ENCODE measurements at regions not wholly inside any gene's neighbourhood (a gene's known extent, or its start where the extent isn't known, plus 50 kb on each side); places are given as distances from the start of the nearest gene placed in this dataset.

- CTCF ChIA-PET = no interaction called here
- no peak for FAIRE-seq
Observed at GRCh38 chr18:65081786-65082185, 669.0 kb upstream of the CDH7 start.

GRCh38 chr18:65073060-65073550, 677.7 kb upstream of the CDH7 start:
- ATAC-seq (no peak), DNase-seq (ENCODE audit: low read depth in 1 of 2, low spot score in 1 of 2) (no peak)
- POLR2A ChIA-PET = no interaction called here

More at GRCh38 chr18:65081786-65082185, 669.0 kb upstream of the CDH7 start:
- Histone ChIP-seq H3K4me1 (no peaks in the 10 kb centered on the region), H3K4me3 (no peak overlapping the region), H3K27ac (no peak overlapping the region), H3K4me2 (no peak overlapping the region), H3K9me3 (no peaks in the 10 kb centered on the region)
- WGBS (ENCODE audit: missing lambda C conversion rate) = 0% methylated on average over 3 of the region's 3 CpGs
- TF ChIP-seq ZSCAN20 (CRISPR knock-in tag; IDR thresholded peaks at IDR 0.05) (no peak), PHF8 (IDR thresholded peaks at IDR 0.05; ENCODE audit: borderline replicate concordance, low read depth) (no peak), NR3C1 (IDR thresholded peaks at IDR 0.05) (no peak), JUN (IDR thresholded peaks at IDR 0.05) (no peak), TP53 (CRISPR knock-in tag; IDR thresholded peaks at IDR 0.05) (no peak), RCOR1 (IDR thresholded peaks at IDR 0.05; ENCODE audit: low read depth, low read length) (no peak), E2F6 (IDR thresholded peaks at IDR 0.05; ENCODE audit: borderline replicate concordance, low read depth) (no peak), ATOH8 (CRISPR knock-in tag; IDR thresholded peaks at IDR 0.05; ENCODE audit: low read depth) (no peak), EP300 (IDR thresholded peaks at IDR 0.05) (no peak), EHF (CRISPR knock-in tag; IDR thresholded peaks at IDR 0.05) (no peak), NFE2L2 (conservative IDR thresholded peaks at IDR 0.05; ENCODE audit: low read length) (no peak), BCL3 (IDR thresholded peaks at IDR 0.05) (no peak), CHD2 (IDR thresholded peaks at IDR 0.05; ENCODE audit: low read length, partially characterized antibody) (no peak), RNF2 (IDR thresholded peaks at IDR 0.05; ENCODE audit: borderline replicate concordance, low read depth) (no peak), TFCP2L1 (CRISPR knock-in tag; IDR thresholded peaks at IDR 0.05) (no peak), HOXA7 (CRISPR knock-in tag; IDR thresholded peaks at IDR 0.05) (no peak), ZC3H11A (IDR thresholded peaks at IDR 0.05) (no peak), EHMT2 (IDR thresholded peaks at IDR 0.05; ENCODE audit: low read depth) (no peak), ELK1 (IDR thresholded peaks at IDR 0.05; ENCODE audit: low read depth, low read length) (no peak), GATA3 (IDR thresholded peaks at IDR 0.05; ENCODE audit: borderline replicate concordance) (no peak)
- DNase-seq (ENCODE audit: low read depth in 1 of 2, low spot score in 1 of 2) (no peak), ATAC-seq (no peak)
- POLR2A ChIA-PET = no interaction called here

More at GRCh38 chr18:65073060-65073550, 677.7 kb upstream of the CDH7 start:
- no peak for TF ChIP-seq RFX5 (IDR thresholded peaks at IDR 0.05)
- TF ChIP-seq HEYL (CRISPR knock-in tag; IDR thresholded peaks at IDR 0.05) = no peak
- no peak for TF ChIP-seq RAD21 (conservative IDR thresholded peaks at IDR 0.05 in 1 of 2, IDR thresholded peaks at IDR 0.05 in 1 of 2)
- no peak for TF ChIP-seq BCL3 (IDR thresholded peaks at IDR 0.05)
- CTCF ChIA-PET = no interaction called here
- Histone ChIP-seq H3K4me1 (no peaks in the 10 kb centered on the region), H3K27ac (no peak overlapping the region), H3K4me2 (no peak overlapping the region), H3K9me3 (no peaks in the 10 kb centered on the region), H3K4me3 (no peak overlapping the region)
- 17% methylated on average over 3 of the region's 3 CpGs for WGBS (ENCODE audit: missing lambda C conversion rate)
- FAIRE-seq = no peak
